Left lung (tissue), 4 donors: ENCODE measurements at regions not wholly inside any gene's neighbourhood (a gene's known extent, or its start where the extent isn't known, plus 50 kb on each side); places are given as distances from the start of the nearest gene placed in this dataset.
A peak's percentile ranks its signal among the peaks of the same experiment; 100 is the strongest.

Source experiments
- ATAC-seq: fragments of 200-7000 bp; cut with Tn5 transposase; one replicate; pipeline ENCODE4 v1.9.1; 2020; ENCODE audit warnings: moderate library complexity
- DNase-seq, 4 donors: peaks; one replicate each; pipeline ENCODE4 v3.0.0-alpha.2; 2013 to 2020
- H3K27ac ChIP-seq, 2 donors: fragments of 200-600 bp; sonication (generic) in 1 of 2; one replicate each; pipeline versions ENCODE4 v1.5.0 to v1.8.0; 2020 to 2021
- H3K27me3 ChIP-seq, 2 donors: fragments of 200-600 bp; sonication (generic) in 1 of 2; one replicate each; pipeline versions ENCODE4 v1.5.0 to v1.8.0; 2020 to 2021
- H3K36me3 ChIP-seq, 2 donors: fragments of 200-600 bp; sonication (generic) in 1 of 2; one replicate each; pipeline versions ENCODE4 v1.5.0 to v1.8.0; 2020 to 2021
- H3K4me1 ChIP-seq, 2 donors: fragments of 200-600 bp; one replicate each; pipeline ENCODE4 v1.8.0; 2021
- H3K4me3 ChIP-seq, 2 donors: fragments of 200-600 bp; sonication (generic) in 1 of 2; one replicate each; pipeline versions ENCODE4 v1.5.0 to v1.8.0; 2020 to 2021; ENCODE audit warnings: mild to moderate bottlenecking in 1 of 2
- H3K9me3 ChIP-seq, 2 donors: fragments of 200-600 bp; sonication (generic) in 1 of 2; one replicate each; pipeline versions ENCODE4 v1.5.0 to v1.8.0; 2020 to 2021
- intact Hi-C, 2 donors: fragments of 100-400 bp; cut with DNase I; formaldehyde crosslinking; loops; one replicate each; pipeline versions ENCODE4 v1.11.2 to v1.14.2; 2022
- TF ChIP-seq, protein P1 (sequence below), 2 donors: fragments of 200-600 bp; sonication (generic) in 1 of 2; IDR thresholded peaks; one replicate each; pipeline versions ENCODE4 v1.5.0 to v1.8.0; 2021; ENCODE audit warnings: antibody characterized with exemption in 2 of 2
- donor health status: DM: no; HTN: yes; CAD: no.
- donor health status: DM: no; HTN: no; CAD: no.

DNA sequence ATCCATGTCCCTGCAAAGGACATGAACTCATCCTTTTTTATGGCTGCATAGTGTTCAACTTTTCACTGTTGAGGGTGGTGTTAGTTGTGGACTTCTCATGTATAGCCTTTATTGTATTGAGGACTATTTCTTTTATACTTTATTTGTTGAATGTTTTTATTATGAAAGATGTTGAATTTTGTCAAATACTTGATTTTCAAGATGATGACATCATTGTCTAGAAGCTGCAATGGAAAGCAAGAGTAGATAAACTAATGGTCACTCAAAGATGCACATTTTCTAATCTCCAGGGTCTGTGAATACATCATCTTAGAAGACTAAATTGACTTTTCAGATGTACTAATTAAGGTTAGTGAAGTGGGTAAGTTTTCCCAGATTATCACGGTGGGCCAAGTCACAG is 1117.0 kb downstream of the DSC3 start:
- no peaks in the 10 kb centered on the region for H3K36me3 ChIP-seq
- TF ChIP-seq, protein P1, sequence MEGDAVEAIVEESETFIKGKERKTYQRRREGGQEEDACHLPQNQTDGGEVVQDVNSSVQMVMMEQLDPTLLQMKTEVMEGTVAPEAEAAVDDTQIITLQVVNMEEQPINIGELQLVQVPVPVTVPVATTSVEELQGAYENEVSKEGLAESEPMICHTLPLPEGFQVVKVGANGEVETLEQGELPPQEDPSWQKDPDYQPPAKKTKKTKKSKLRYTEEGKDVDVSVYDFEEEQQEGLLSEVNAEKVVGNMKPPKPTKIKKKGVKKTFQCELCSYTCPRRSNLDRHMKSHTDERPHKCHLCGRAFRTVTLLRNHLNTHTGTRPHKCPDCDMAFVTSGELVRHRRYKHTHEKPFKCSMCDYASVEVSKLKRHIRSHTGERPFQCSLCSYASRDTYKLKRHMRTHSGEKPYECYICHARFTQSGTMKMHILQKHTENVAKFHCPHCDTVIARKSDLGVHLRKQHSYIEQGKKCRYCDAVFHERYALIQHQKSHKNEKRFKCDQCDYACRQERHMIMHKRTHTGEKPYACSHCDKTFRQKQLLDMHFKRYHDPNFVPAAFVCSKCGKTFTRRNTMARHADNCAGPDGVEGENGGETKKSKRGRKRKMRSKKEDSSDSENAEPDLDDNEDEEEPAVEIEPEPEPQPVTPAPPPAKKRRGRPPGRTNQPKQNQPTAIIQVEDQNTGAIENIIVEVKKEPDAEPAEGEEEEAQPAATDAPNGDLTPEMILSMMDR (IDR thresholded peaks at IDR 0.05): no peak

DNA sequence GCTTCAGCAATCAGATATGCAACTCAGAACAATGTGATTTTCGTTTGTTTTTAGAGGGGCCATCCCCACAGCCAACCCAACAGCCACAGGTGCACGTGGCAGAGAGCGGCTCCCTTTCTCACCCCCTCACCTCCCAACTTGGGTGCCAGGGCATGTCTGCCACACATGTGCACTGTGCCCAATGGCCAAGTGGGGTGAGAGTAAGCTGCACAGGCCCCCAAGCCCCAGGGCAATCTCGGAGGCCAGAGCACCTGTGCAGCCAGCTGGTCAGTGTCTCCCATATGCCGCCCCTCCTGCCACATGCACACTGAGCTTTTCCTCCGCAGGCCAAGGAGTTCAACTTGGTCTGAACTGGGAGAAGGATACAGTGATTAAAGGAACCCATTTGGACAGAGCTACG is 1130.2 kb downstream of the DSC3 start:
- Histone ChIP-seq H3K36me3 (no peaks in the 10 kb centered on the region), H3K9me3 (peaks cover 0 to 6% of the 10 kb centered on the region in 2 donors), H3K4me1 (no peaks in the 10 kb centered on the region), H3K27me3 (no peaks in the 10 kb centered on the region), H3K4me3 (no peak overlapping the region), H3K27ac (no peak overlapping the region)
- DNase-seq: no peak
- TF ChIP-seq, protein P1 (IDR thresholded peaks at IDR 0.05): no peak
- ATAC-seq: no peak
- intact Hi-C loops: no loop called here

More for the DNA sequence above, 1117.0 kb downstream of the DSC3 start:
- H3K27me3 ChIP-seq: no peaks in the 10 kb centered on the region
- H3K9me3 ChIP-seq: peaks cover 0 to 2% of the 10 kb centered on the region in 2 donors
- H3K4me1 ChIP-seq: no peaks in the 10 kb centered on the region
- no peak overlapping the region for H3K27ac ChIP-seq
- no peak for ATAC-seq
- no peak for DNase-seq
- intact Hi-C loops: no loop called here
- no peak overlapping the region for H3K4me3 ChIP-seq

DNA sequence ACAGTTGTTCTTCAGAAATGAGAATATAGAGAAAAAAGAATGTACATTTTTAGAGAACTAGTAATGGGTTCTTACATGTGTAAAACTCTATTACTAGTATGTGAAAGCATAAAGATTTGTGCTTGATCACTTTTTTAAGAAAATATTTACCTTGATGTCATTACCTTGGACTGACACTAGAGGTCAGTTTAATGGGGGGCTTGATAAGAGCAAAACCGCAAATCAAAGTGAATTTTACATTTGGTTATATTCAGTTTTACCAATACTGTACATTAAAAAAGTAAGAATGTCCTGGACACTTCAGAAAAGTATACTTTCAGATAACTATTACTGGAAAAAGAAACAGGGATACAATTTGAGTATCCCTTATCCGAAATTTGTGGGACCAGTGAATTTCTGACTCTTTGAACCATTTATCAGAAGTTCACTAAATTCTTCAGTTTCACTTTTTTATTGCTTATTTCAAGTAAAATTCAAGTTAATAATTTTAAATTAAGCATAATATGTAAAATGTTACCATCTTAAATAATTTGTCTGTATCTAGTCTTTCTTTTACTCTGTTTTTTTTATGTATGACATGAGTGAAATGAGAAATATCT is 1149.5 kb downstream of the DSC3 start:
- intact Hi-C loops: no loop called here
- no peaks in the 10 kb centered on the region for H3K27me3 ChIP-seq
- TF ChIP-seq, protein P1 (IDR thresholded peaks at IDR 0.05): peak in 1 of 2 donors; percentile 27
- ATAC-seq: no peak
- H3K4me1 ChIP-seq: no peaks in the 10 kb centered on the region
- no peaks in the 10 kb centered on the region for H3K36me3 ChIP-seq
- no peak overlapping the region for H3K4me3 ChIP-seq
- no peaks in the 10 kb centered on the region for H3K9me3 ChIP-seq
- DNase-seq: peak in 1 of 4 donors; percentile 3
- no peak overlapping the region for H3K27ac ChIP-seq

DNA sequence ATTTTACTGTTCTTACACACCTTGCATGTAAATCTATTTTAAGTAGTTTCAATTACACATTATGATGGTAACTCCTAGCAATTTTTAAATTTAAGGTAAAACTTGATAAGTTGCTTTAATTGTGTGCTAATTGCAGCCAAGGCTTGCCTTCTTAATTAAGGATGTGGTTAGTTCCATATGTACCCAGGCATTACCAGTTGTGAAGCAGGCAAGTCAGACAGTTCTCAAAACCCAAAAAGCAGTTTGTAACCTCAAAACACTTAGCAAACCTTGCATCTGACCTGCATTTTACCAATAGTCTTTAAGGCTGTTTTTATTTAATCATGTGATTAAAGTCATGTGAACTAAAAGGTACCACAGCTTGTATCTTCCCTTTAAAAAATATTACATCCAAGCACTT is 1159.4 kb downstream of the DSC3 start:
- ATAC-seq (no peak), DNase-seq (no peak)
- H3K4me3 ChIP-seq: no peak overlapping the region
- TF ChIP-seq, protein P1 (IDR thresholded peaks at IDR 0.05): no peak
- intact Hi-C loops: no loop called here
- H3K27me3 ChIP-seq: no peaks in the 10 kb centered on the region
- no peaks in the 10 kb centered on the region for H3K9me3 ChIP-seq
- H3K27ac ChIP-seq: no peak overlapping the region
- H3K4me1 ChIP-seq: no peaks in the 10 kb centered on the region
- no peaks in the 10 kb centered on the region for H3K36me3 ChIP-seq

DNA sequence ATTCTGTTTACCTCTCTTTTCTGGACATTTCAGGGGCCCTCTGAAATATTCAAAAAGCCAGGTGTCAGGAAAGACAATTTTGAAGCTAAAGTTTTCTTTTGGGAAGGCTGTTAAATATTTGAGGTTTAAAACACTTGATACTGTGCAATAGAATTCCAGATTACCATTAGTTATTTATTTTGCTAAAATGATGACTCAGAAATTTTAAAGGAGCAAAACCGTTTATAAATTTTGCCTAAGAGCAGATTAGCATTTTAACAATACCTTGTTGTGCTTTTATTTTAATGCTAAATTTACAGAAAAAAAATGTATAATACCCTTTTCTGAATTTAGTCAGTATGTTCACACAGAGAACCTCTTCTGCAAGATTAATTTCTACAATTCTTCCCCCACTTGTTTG is 1159.9 kb downstream of the DSC3 start:
- H3K27ac ChIP-seq: no peak overlapping the region
- DNase-seq: no peak
- no peaks in the 10 kb centered on the region for H3K27me3 ChIP-seq
- H3K4me1 ChIP-seq: no peaks in the 10 kb centered on the region
- H3K4me3 ChIP-seq: no peak overlapping the region
- H3K9me3 ChIP-seq: no peaks in the 10 kb centered on the region
- TF ChIP-seq, protein P1 (IDR thresholded peaks at IDR 0.05): no peak
- no peaks in the 10 kb centered on the region for H3K36me3 ChIP-seq
- ATAC-seq: no peak
- intact Hi-C loops: no loop called here
